ENCODE measurements at regions not wholly inside any gene's neighbourhood (a gene's known extent, or its start where the extent isn't known, plus 50 kb on each side); places are given as distances from the start of the nearest gene placed in this dataset.

- TF ChIP-seq TAF1 (IDR thresholded peaks at IDR 0.05; ENCODE audit: borderline replicate concordance, low read depth, low read length) (no peak), POLR2A (IDR thresholded peaks at IDR 0.05; ENCODE audit: low read depth, low read length) (no peak), POLR2AphosphoS5 (IDR thresholded peaks at IDR 0.05; ENCODE audit: low read depth, low read length) (no peak)
Measured at GRCh38 chr4:89491761-89492160, 184.2 kb upstream of the GPRIN3 start.

Measured in GM12892 (cell line).